GM12875 (cell line): ENCODE measurements at regions not wholly inside any gene's neighbourhood (a gene's known extent, or its start where the extent isn't known, plus 50 kb on each side); places are given as distances from the start of the nearest gene placed in this dataset.

Source experiments
- H3K4me3 ChIP-seq: one replicate; pipeline ENCODE4 v1.5.1; 2011; ENCODE audit warnings: low read depth, low read length, control low read depth
- CTCF ChIP-seq: IDR thresholded peaks from 2 replicates; pipeline ENCODE4 v1.5.1; 2011; ENCODE audit warnings: low read depth, mild to moderate bottlenecking, control low read depth, inconsistent platforms, low read length, moderate library complexity, borderline replicate concordance; ENCODE audit not compliant: insufficient read depth

GRCh38 chr22:22796724-22797123, 90.9 kb upstream of the IGLL5 start:
- H3K4me3 ChIP-seq = no peak overlapping the region
- TF ChIP-seq CTCF = no peak

DNA sequence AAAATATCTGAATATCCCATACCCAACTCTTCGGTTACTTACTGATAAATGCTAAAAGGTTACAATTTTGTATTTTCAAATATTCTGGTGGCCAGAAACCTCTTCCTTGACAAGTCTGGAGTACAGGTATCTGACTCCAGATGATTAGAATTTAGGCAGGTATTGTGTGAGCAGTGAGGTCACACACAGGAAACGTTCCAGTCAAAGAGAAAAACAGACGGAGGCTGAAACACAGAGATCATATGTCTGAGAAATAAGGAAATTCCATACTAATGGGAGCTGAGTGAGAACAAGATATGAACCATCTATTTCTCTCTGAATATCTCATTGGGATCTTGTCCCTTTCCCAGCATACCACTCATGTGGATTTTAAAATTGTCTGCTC, 89.4 kb upstream of the IGLL5 start:
- TF ChIP-seq CTCF = no peak
- no peak overlapping the region for H3K4me3 ChIP-seq

DNA sequence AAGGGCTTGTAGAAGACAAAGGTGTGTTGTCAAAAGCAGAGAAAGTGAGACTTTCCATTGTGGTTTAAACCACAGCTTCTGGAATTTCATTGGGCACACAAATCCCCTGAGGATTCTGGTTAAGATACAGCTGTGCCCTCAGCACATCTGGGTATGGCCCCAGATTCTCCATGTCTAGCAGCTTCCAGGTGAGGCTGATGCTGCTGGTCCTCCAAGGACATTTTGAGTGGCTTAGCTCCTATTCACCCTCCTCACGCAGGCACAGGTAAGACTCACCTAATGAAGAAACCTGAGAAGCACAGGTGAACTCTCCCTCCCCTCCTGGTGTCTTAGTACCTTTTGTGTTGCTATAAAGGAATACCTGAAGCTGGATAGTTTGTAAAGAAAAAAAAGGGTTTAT, 88.9 kb upstream of the IGLL5 start:
- no peak for TF ChIP-seq CTCF

GRCh38 chr22:22799561-22799960, 88.1 kb upstream of the IGLL5 start:
- no peak for TF ChIP-seq CTCF
- H3K4me3 ChIP-seq = no peak overlapping the region

More for the DNA sequence above, 88.9 kb upstream of the IGLL5 start:
- no peak overlapping the region for H3K4me3 ChIP-seq

DNA sequence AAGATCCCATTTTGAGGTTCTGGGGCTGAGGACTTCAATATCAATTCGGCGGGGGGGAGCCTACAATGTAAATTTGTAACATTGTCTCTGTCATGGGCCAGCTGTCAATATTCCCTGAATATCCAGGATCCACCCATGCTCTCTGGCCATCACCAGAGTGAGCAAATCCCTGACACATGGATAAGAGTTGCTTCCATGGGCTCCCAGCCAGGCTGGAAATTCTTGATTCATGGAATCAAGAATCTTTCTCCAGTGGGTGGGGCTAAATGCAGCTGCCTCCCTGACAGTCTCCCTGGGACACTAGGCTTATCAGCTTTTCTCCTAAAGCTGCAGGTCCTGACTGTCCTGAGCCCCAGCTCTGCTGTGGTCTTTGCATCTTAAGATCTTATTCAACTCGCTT, 86.9 kb upstream of the IGLL5 start:
- no peak for TF ChIP-seq CTCF
- no peak overlapping the region for H3K4me3 ChIP-seq

- peak; percentile 70; the same call in 1 of the 2 replicates for TF ChIP-seq CTCF
- no peak overlapping the region for H3K4me3 ChIP-seq
These were observed 85.2 kb upstream of the IGLL5 start for GRCh38 chr22:22802339-22802970.

- TF ChIP-seq CTCF = no peak
- no peak overlapping the region for H3K4me3 ChIP-seq
These were observed 84.2 kb upstream of the IGLL5 start for GRCh38 chr22:22803285-22803853.
